ENCODE measurements at regions not wholly inside any gene's neighbourhood (a gene's known extent, or its start where the extent isn't known, plus 50 kb on each side); places are given as distances from the start of the nearest gene placed in this dataset.
"Not testable (repeated sequence)": the region's sequence is repeated elsewhere in the genome, so short reads cannot be mapped to it uniquely, and the experiment has no call there.

GRCh38 chr9:7342229-7342628 is 457.3 kb downstream of the DMAC1 start:
- no peak for DNase-seq (ENCODE audit: low spot score)

GRCh38 chr9:7341571-7341970 is 458.0 kb downstream of the DMAC1 start:
- no peak for DNase-seq (ENCODE audit: low spot score)

- DNase-seq (ENCODE audit: low spot score): no peak
These were observed 459.1 kb downstream of the DMAC1 start for GRCh38 chr9:7340451-7340850.

GRCh38 chr9:7338586-7339281 is 460.8 kb downstream of the DMAC1 start:
- DNase-seq (ENCODE audit: low spot score): no peak

- DNase-seq (ENCODE audit: low spot score): no peak
These were observed 463.1 kb downstream of the DMAC1 start for GRCh38 chr9:7336356-7337065.

GRCh38 chr9:7333719-7334118 is 465.9 kb downstream of the DMAC1 start:
- DNase-seq (ENCODE audit: low spot score): no peak

GRCh38 chr9:7332780-7333179 is 466.8 kb downstream of the DMAC1 start:
- no peak for DNase-seq (ENCODE audit: low spot score)

GRCh38 chr9:7328453-7328852 is 471.1 kb downstream of the DMAC1 start:
- no peak for DNase-seq (ENCODE audit: low spot score)

- DNase-seq (ENCODE audit: low spot score): no peak
These were observed 473.6 kb downstream of the DMAC1 start for GRCh38 chr9:7325995-7326394.

GRCh38 chr9:7324152-7324598 is 475.4 kb downstream of the DMAC1 start:
- no peak for DNase-seq (ENCODE audit: low spot score)

GRCh38 chr9:7320841-7321240 is 478.7 kb downstream of the DMAC1 start:
- no peak for DNase-seq (ENCODE audit: low spot score)

- DNase-seq (ENCODE audit: low spot score): no peak
These were observed 479.4 kb downstream of the DMAC1 start for GRCh38 chr9:7320139-7320538.

GRCh38 chr9:7318920-7319319 is 480.7 kb downstream of the DMAC1 start:
- no peak for DNase-seq (ENCODE audit: low spot score)

GRCh38 chr9:7316967-7317366 is 482.6 kb downstream of the DMAC1 start:
- no peak for DNase-seq (ENCODE audit: low spot score)

- no peak for DNase-seq (ENCODE audit: low spot score)
These were observed 483.3 kb downstream of the DMAC1 start for GRCh38 chr9:7316166-7316795.

- DNase-seq (ENCODE audit: low spot score): no peak
These were observed 483.8 kb downstream of the DMAC1 start for GRCh38 chr9:7315746-7316145.

GRCh38 chr9:7315116-7315515 is 484.5 kb downstream of the DMAC1 start:
- DNase-seq (ENCODE audit: low spot score): no peak

- no peak for DNase-seq (ENCODE audit: low spot score)
These were observed 486.2 kb downstream of the DMAC1 start for GRCh38 chr9:7313389-7313788.

GRCh38 chr9:7309051-7309450 is 490.5 kb downstream of the DMAC1 start:
- DNase-seq (ENCODE audit: low spot score): not testable (repeated sequence)

GRCh38 chr9:7305677-7306076 is 493.9 kb downstream of the DMAC1 start:
- DNase-seq (ENCODE audit: low spot score): no peak

GRCh38 chr9:7304627-7304995 is 495.0 kb downstream of the DMAC1 start:
- no peak for DNase-seq (ENCODE audit: low spot score)

GRCh38 chr9:7303907-7304626 is 495.5 kb downstream of the DMAC1 start:
- DNase-seq (ENCODE audit: low spot score): no peak

GRCh38 chr9:7300484-7300883 is 499.1 kb downstream of the DMAC1 start:
- DNase-seq (ENCODE audit: low spot score): no peak

All from LoVo (cell line).